ENCODE measurements at regions not wholly inside any gene's neighbourhood (a gene's known extent, or its start where the extent isn't known, plus 50 kb on each side); places are given as distances from the start of the nearest gene placed in this dataset.

DNA sequence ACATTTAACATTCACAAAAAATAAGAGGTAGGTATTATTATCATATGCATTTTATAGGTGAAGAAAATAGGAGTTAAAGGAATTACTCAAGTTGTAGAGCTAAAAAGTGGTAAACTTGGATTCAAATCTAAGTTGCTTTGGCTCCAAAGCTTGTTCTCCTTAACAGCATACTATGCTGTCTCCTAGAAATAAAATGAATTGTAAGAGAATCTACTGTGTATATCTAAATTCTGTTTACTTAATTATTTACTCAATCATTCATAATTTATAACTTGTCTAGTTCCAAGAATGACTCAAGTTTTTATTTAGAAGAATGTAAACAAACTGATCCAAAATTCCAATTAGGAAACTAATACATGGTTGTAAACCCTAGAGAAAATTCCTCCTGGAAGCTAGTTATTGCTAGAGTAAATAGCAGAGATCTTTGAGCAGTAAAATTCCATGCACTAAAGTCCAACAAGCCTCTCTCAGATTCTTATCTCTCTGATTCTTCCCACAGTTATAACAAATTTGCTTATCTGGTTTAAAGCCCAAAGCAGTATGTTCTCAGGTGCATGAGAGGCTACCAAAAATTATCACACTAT is 132.5 kb upstream of the DPT start:
- no peaks in the 10 kb centered on the region for H3K9me2 ChIP-seq (ENCODE audit: insufficient read depth, low read length)
- H3K4me1 ChIP-seq (ENCODE audit: insufficient read depth, low read length, poor library complexity, severe bottlenecking) = no peaks in the 10 kb centered on the region
- ChIA-PET POLR2A (interaction anchor here (0.7 kb wide), 1 partner anchor 578 kb away, joined by 3 read pairs; no protein-coding TSS in a partner anchor), CTCF (ENCODE audit: unreplicated experiment) (no interaction called here)
- intact Hi-C loops (cut with micrococcal nuclease; ENCODE audit: unreplicated experiment) = no loop called here
- no peaks in the 10 kb centered on the region for H3K9me3 ChIP-seq (ENCODE audit: low read length)
- H3K27ac ChIP-seq (ENCODE audit: low read depth, low read length, poor library complexity, severe bottlenecking) = no peak overlapping the region
- H3K36me3 ChIP-seq (ENCODE audit: insufficient read depth, low read length) = no peaks in the 10 kb centered on the region
- H3K4me3 ChIP-seq (ENCODE audit: low read depth, low read length, poor library complexity, severe bottlenecking) = no peak overlapping the region
- BruUV-seq (replicated peaks) = no TSS peak
- DNase-seq (ENCODE audit: low spot score) = no peak
- TF ChIP-seq, protein P1, sequence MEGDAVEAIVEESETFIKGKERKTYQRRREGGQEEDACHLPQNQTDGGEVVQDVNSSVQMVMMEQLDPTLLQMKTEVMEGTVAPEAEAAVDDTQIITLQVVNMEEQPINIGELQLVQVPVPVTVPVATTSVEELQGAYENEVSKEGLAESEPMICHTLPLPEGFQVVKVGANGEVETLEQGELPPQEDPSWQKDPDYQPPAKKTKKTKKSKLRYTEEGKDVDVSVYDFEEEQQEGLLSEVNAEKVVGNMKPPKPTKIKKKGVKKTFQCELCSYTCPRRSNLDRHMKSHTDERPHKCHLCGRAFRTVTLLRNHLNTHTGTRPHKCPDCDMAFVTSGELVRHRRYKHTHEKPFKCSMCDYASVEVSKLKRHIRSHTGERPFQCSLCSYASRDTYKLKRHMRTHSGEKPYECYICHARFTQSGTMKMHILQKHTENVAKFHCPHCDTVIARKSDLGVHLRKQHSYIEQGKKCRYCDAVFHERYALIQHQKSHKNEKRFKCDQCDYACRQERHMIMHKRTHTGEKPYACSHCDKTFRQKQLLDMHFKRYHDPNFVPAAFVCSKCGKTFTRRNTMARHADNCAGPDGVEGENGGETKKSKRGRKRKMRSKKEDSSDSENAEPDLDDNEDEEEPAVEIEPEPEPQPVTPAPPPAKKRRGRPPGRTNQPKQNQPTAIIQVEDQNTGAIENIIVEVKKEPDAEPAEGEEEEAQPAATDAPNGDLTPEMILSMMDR (conservative IDR thresholded peaks at IDR 0.05; ENCODE audit: low read length) = no peak
- TF ChIP-seq EZH2phosphoT487 (IDR thresholded peaks at IDR 0.05; ENCODE audit: borderline replicate concordance, low read depth, low read length) = no peak
- no peaks in the 10 kb centered on the region for H3K79me2 ChIP-seq (ENCODE audit: insufficient read depth, low read depth, low read length)
- H3K4me2 ChIP-seq (ENCODE audit: low read length) = no peak overlapping the region
- H4K20me1 ChIP-seq (ENCODE audit: insufficient read depth, low read length) = no peaks in the 10 kb centered on the region
- H2AFZ ChIP-seq (ENCODE audit: low read length) = no peak overlapping the region

- Histone ChIP-seq H4K20me1 (ENCODE audit: insufficient read depth, low read length) (no peaks in the 10 kb centered on the region), H3K79me2 (ENCODE audit: insufficient read depth, low read depth, low read length) (no peaks in the 10 kb centered on the region), H3K4me3 (ENCODE audit: low read depth, low read length, poor library complexity, severe bottlenecking) (no peak overlapping the region), H3K9me3 (ENCODE audit: low read length) (no peaks in the 10 kb centered on the region), H3K4me2 (ENCODE audit: low read length) (no peak overlapping the region), H3K9me2 (ENCODE audit: insufficient read depth, low read length) (no peaks in the 10 kb centered on the region), H2AFZ (ENCODE audit: low read length) (no peak overlapping the region), H3K36me3 (ENCODE audit: insufficient read depth, low read length) (no peaks in the 10 kb centered on the region), H3K4me1 (ENCODE audit: insufficient read depth, low read length, poor library complexity, severe bottlenecking) (no peaks in the 10 kb centered on the region), H3K27ac (ENCODE audit: low read depth, low read length, poor library complexity, severe bottlenecking) (no peak overlapping the region)
- ChIA-PET POLR2A (interaction anchor here (0.8 kb wide), 1 partner anchor 115 kb away, joined by 3 read pairs; no protein-coding TSS in a partner anchor), CTCF (ENCODE audit: unreplicated experiment) (no interaction called here)
- TF ChIP-seq, protein P1 (conservative IDR thresholded peaks at IDR 0.05; ENCODE audit: low read length) = no peak
- no peak for TF ChIP-seq EZH2phosphoT487 (IDR thresholded peaks at IDR 0.05; ENCODE audit: borderline replicate concordance, low read depth, low read length)
- BruUV-seq (replicated peaks) = no TSS peak
- DNase-seq (ENCODE audit: low spot score) = no peak
- intact Hi-C loops (cut with micrococcal nuclease; ENCODE audit: unreplicated experiment) = no loop called here
Measured at GRCh38 chr1:168863772-168864171, 134.8 kb upstream of the DPT start.

DNA sequence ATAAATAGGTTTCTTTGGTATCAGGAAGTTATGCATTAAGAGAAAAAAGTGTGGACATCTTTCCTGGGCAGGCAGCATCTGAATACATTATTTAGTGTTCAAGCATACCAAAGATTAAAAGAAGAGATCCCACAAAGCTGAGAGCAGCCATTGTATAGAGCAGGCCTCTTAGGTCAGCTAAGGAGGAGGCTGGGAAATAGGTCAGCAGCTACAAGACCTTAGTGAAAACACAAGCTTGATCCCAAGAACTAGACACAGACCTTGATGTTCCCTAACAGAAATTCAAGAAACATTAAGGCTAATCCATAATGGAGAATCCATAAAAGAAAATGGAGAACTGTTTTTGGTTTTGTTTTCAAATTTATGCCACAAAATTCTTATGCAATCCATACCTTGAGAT is 135.3 kb upstream of the DPT start:
- no peak for TF ChIP-seq EZH2phosphoT487 (IDR thresholded peaks at IDR 0.05; ENCODE audit: borderline replicate concordance, low read depth, low read length)
- TF ChIP-seq, protein P1 (conservative IDR thresholded peaks at IDR 0.05; ENCODE audit: low read length) = no peak
- POLR2A ChIA-PET = interaction anchor here (0.8 kb wide), 1 partner anchor 116 kb away, joined by 3 read pairs; no protein-coding TSS in a partner anchor
- H3K9me2 ChIP-seq (ENCODE audit: insufficient read depth, low read length) = no peaks in the 10 kb centered on the region
- no peak overlapping the region for H3K4me3 ChIP-seq (ENCODE audit: low read depth, low read length, poor library complexity, severe bottlenecking)
- no peaks in the 10 kb centered on the region for H4K20me1 ChIP-seq (ENCODE audit: insufficient read depth, low read length)
- no peak for DNase-seq (ENCODE audit: low spot score)
- H3K9me3 ChIP-seq (ENCODE audit: low read length) = no peaks in the 10 kb centered on the region
- no peaks in the 10 kb centered on the region for H3K79me2 ChIP-seq (ENCODE audit: insufficient read depth, low read depth, low read length)
- no peaks in the 10 kb centered on the region for H3K4me1 ChIP-seq (ENCODE audit: insufficient read depth, low read length, poor library complexity, severe bottlenecking)
- BruUV-seq (replicated peaks) = no TSS peak
- CTCF ChIA-PET (ENCODE audit: unreplicated experiment) = no interaction called here
- no peak overlapping the region for H2AFZ ChIP-seq (ENCODE audit: low read length)
- intact Hi-C loops (cut with micrococcal nuclease; ENCODE audit: unreplicated experiment) = no loop called here
- H3K27ac ChIP-seq (ENCODE audit: low read depth, low read length, poor library complexity, severe bottlenecking) = no peak overlapping the region
- no peaks in the 10 kb centered on the region for H3K36me3 ChIP-seq (ENCODE audit: insufficient read depth, low read length)
- no peak overlapping the region for H3K4me2 ChIP-seq (ENCODE audit: low read length)
